Pancreas (tissue), 10 donors: ENCODE measurements at regions not wholly inside any gene's neighbourhood (a gene's known extent, or its start where the extent isn't known, plus 50 kb on each side); places are given as distances from the start of the nearest gene placed in this dataset.

Source experiments
- ATAC-seq, 4 donors: fragments of 200-7000 bp; cut with Tn5 transposase; one replicate each; pipeline versions ENCODE4 v1.8.0 to v1.9.1; 2020; ENCODE audit warnings: mild to moderate bottlenecking in 4 of 4, moderate library complexity in 4 of 4
- DNase-seq, 6 donors: peaks; one replicate each; pipeline ENCODE4 v3.0.0-alpha.2; 2020
- FAIRE-seq: peaks from 2 replicates; lab custom pipeline; 2012; peaks lifted over from hg19 to GRCh38; lab: Jason Lieb, UNC
- H3K27ac ChIP-seq, 4 donors: fragments of 200-600 bp; sonication (generic); 1 replicate in 3 of 4; 2 replicates in 1 of 4; pipeline versions ENCODE4 v1.5.0 to v1.8.0; 2020
- H3K27me3 ChIP-seq, 4 donors: fragments of 200-600 bp; one replicate each; pipeline ENCODE4 v1.8.0; 2021
- H3K36me3 ChIP-seq, 3 donors: fragments of 200-600 bp; sonication (generic) in 1 of 3; one replicate each; pipeline versions ENCODE4 v1.5.0 to v1.8.0; 2020 to 2021
- H3K4me1 ChIP-seq, 3 donors: fragments of 200-600 bp; one replicate each; pipeline ENCODE4 v1.8.0; 2021
- H3K4me3 ChIP-seq, 4 donors: fragments of 200-600 bp; sonication (generic) in 2 of 4; one replicate each; pipeline versions ENCODE4 v1.5.0 to v1.8.0; 2020 to 2021
- H3K9me3 ChIP-seq, 4 donors: fragments of 200-600 bp; one replicate each; pipeline ENCODE4 v1.8.0; 2021
- CTCF ChIP-seq, 4 donors: fragments of 200-600 bp; sonication (generic) in 3 of 4; IDR thresholded peaks; one replicate each; pipeline versions ENCODE4 v1.5.0 to v1.8.0; 2021; ENCODE audit warnings: antibody characterized with exemption in 4 of 4
- WGBS, 2 donors: extraction: QIAGEN DNeasy Blood & Tissue Kit; methylation state at CpG; one replicate each; pipeline ENCODE4 v1.1.7; 2013; 5-methylcytosine and 5-hydroxymethylcytosine counted together
- intact Hi-C, 3 donors: fragments of 100-400 bp; cut with DNase I; formaldehyde crosslinking; loops; one replicate each; pipeline versions ENCODE4 v1.11.1 to v1.14.2; 2022
- donor health status: healthy with polysubstance abuse.
- donor health status: DM: no; HTN: no; CAD: no; lungs with moderate emphysema.
- donor health status: DM: no; HTN: no; CAD: no.
- donor health status: control.
- donor health status: control.
- donor health status: Bipolar disorder and iron deficiency.
- donor health status: DM: yes; HTN: yes; CAD: no.
- donor health status: DM: no; HTN: no; CAD: no.
- donor health status: DM: no; HTN: no; CAD: no.
- donor health status: DM: yes; HTN: yes; CAD: no.

DNA sequence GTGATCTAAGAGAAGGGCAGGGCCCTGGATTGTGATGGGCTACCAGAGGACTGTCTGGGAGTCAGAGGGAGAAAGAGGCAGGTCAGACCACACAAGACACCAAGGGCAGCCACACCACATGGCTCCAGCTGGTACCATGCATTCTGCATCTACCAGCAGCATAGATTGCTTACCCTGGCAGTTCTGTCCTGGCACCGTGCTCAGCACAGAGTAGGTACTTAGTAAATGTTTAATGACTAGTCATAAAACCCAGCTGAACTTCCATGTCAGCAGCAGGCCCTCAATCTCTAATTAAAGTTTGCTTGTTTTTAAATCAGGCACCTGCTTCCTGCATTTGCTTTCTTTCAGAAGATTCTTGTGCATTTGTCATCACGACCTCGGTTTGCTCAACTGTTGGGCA lies 77.3 kb upstream of the ATP2B2 start:
- no peak for FAIRE-seq
- TF ChIP-seq CTCF (IDR thresholded peaks at IDR 0.05): no peak
- H3K27ac ChIP-seq: no peak overlapping the region
- H3K4me1 ChIP-seq: no peaks in the 10 kb centered on the region
- 41 to 44% methylated on average over 3 of the region's 3 CpGs for WGBS, 2 donors
- no peaks in the 10 kb centered on the region for H3K27me3 ChIP-seq
- H3K36me3 ChIP-seq: no peaks in the 10 kb centered on the region
- DNase-seq: no peak
- no peaks in the 10 kb centered on the region for H3K9me3 ChIP-seq
- no peak overlapping the region for H3K4me3 ChIP-seq
- intact Hi-C loops: no loop called here
- ATAC-seq: no peak

DNA sequence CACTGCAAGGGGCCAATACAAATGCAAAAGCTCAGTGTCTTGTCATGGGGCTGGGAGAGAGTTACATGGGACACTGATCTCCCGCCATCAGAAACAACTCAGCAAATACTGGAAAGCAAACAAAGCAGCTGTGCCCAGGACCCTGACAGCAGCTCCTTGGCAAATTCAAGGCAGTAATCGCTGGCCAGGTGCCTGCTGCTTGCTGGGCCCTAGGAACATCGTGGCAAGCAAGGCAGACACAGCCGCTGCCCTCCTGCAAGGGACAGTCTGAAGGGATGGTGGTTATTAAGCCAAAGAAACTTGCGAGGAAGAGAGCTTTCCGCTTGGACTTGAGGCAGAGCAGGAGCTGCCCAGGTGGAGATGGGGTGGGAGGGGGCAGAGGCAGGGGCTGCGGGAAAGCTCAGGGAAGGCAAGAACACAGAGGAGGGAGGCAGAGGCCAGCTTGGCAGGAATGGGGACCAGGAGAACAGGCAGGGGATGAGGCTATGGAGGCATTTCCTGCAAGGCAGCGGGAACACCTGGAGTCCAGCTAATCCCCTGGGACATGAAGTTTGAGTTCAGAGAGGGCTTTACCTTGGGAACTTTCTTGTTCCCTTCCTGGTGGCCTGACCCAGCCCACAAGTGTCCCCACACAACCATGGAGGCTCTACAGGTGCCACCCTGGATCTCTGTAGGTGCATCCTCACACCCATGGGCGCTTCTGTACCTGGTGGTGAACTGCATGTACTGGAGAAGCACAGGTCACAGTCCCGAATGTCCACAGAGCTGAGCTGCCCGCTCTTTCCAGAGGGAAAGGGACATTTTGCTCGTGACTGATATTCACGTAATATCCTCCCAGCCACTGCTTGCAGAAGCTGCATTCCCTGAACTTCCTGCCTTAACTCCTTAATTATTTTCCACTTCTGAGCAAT lies 78.7 kb upstream of the ATP2B2 start:
- Histone ChIP-seq H3K27ac (no peak overlapping the region), H3K27me3 (no peaks in the 10 kb centered on the region), H3K4me1 (no peaks in the 10 kb centered on the region), H3K4me3 (no peak overlapping the region), H3K36me3 (no peaks in the 10 kb centered on the region), H3K9me3 (no peaks in the 10 kb centered on the region)
- TF ChIP-seq CTCF (IDR thresholded peaks at IDR 0.05): no peak
- ATAC-seq (no peak), DNase-seq (no peak), FAIRE-seq (no peak)
- intact Hi-C loops: no loop called here
- WGBS, 2 donors: 36 to 46% methylated on average over 13 of the region's 13 CpGs

GRCh38 chr3:10585945-10586344 lies 80.6 kb upstream of the ATP2B2 start:
- Histone ChIP-seq H3K27ac (no peak overlapping the region), H3K4me1 (no peaks in the 10 kb centered on the region), H3K4me3 (no peak overlapping the region), H3K9me3 (no peaks in the 10 kb centered on the region), H3K27me3 (peaks cover 0 to 3% (median 0%) of the 10 kb centered on the region in 4 donors), H3K36me3 (no peaks in the 10 kb centered on the region)
- intact Hi-C loops: no loop called here
- WGBS, 2 donors: 25 to 37% methylated on average over 1 of the region's 1 CpG
- ATAC-seq (no peak), DNase-seq (no peak), FAIRE-seq (no peak)
- no peak for TF ChIP-seq CTCF (IDR thresholded peaks at IDR 0.05)

DNA sequence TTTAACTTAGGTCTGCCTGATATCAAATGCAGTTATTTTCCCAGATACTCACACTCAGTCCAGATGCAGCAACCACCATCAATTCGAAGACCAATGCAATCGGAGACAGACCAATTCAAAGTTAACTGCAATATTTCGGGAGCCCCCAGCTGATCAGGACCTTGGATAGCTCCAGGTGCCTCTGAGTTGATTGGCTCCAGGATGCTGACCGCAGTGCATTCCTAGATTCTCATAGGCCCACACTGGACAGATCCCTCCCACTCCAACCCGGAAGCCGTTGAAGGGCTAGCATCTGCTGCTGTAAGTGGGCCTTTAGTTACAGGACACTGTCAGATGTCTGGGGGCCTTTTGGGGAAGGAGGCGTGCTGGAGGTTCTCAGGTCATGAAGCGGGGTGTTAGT lies 89.5 kb upstream of the ATP2B2 start:
- Histone ChIP-seq H3K4me1 (no peaks in the 10 kb centered on the region), H3K27me3 (peaks cover 0 to 3% (median 0%) of the 10 kb centered on the region in 4 donors), H3K27ac (no peak overlapping the region), H3K9me3 (no peaks in the 10 kb centered on the region), H3K4me3 (no peak overlapping the region), H3K36me3 (no peaks in the 10 kb centered on the region)
- ATAC-seq: peak in 3 of 4 donors; percentile 61 to 93 (median 66)
- no peak for TF ChIP-seq CTCF (IDR thresholded peaks at IDR 0.05)
- DNase-seq: peak in 3 of 6 donors; percentile 6 to 35 (median 26)
- FAIRE-seq: no peak
- 17 to 18% methylated on average over 8 of the region's 8 CpGs for WGBS, 2 donors
- intact Hi-C loops: no loop called here
